ENCODE measurements at regions not wholly inside any gene's neighbourhood (a gene's known extent, or its start where the extent isn't known, plus 50 kb on each side); places are given as distances from the start of the nearest gene placed in this dataset.

- POLR2A ChIA-PET (ENCODE audit: partially characterized antibody), result no interaction called here
- H2BK20ac ChIP-seq (ENCODE audit: low read length), result no peak overlapping the region
Measured at GRCh38 chr3:56980243-56980642, 80.2 kb upstream of the SPATA12 start.

More at GRCh38 chr3:56980243-56980642, 80.2 kb upstream of the SPATA12 start:
- TF ChIP-seq CHD1 (IDR thresholded peaks at IDR 0.05; ENCODE audit: low read depth, low read length), result no peak
- TF ChIP-seq CREB1 (IDR thresholded peaks at IDR 0.05), result no peak
- TF ChIP-seq SP4 (IDR thresholded peaks at IDR 0.05; ENCODE audit: low read length), result no peak
- TF ChIP-seq ATF3 (IDR thresholded peaks at IDR 0.05; ENCODE audit: insufficient read depth, low read depth, low read length), result no peak
- TF ChIP-seq SP1 (IDR thresholded peaks at IDR 0.05; ENCODE audit: low read depth, low read length), result no peak
- TF ChIP-seq SUZ12 (IDR thresholded peaks at IDR 0.05; ENCODE audit: low read length), result no peak
- no peak for TF ChIP-seq EGR1 (IDR thresholded peaks at IDR 0.05; ENCODE audit: borderline replicate concordance, low read depth, low read length)
- TF ChIP-seq CEBPB (IDR thresholded peaks at IDR 0.05; ENCODE audit: low read depth, low read length), result no peak
- FAIRE-seq, result no peak
- Histone ChIP-seq H2BK120ac (replicated peaks; ENCODE audit: low read depth, low read length) (no peak overlapping the region), H3K18ac (ENCODE audit: extremely low read depth, low read length) (no peak overlapping the region), H3K4me3 (ENCODE audit: extremely low read depth in 1 of 4, insufficient read depth in 2 of 4, low read depth in 3 of 4, low read length in 4 of 4) (no peak overlapping the region), H2BK15ac (ENCODE audit: low read length) (no peak overlapping the region), H3K79me1 (ENCODE audit: low read depth, low read length) (no peaks in the 10 kb centered on the region), H3K4me1 (replicated peaks in 1 of 4; ENCODE audit: control insufficient read depth in 3 of 4, insufficient read depth in 4 of 4, low read length in 3 of 4) (no peaks in the 10 kb centered on the region), H2BK12ac (ENCODE audit: low read depth, low read length) (no peak overlapping the region), H3K23ac (ENCODE audit: insufficient read length) (no peak overlapping the region), H3K4me2 (ENCODE audit: insufficient read depth in 1 of 2, low read depth in 2 of 2, low read length in 2 of 2) (no peak overlapping the region), H4K91ac (replicated peaks; ENCODE audit: insufficient read length, low read length) (no peak overlapping the region), H3K36me3 (ENCODE audit: control insufficient read depth in 2 of 4, insufficient read depth in 4 of 4, low read length in 3 of 4) (no peaks in the 10 kb centered on the region), H3K79me2 (ENCODE audit: control insufficient read depth in 1 of 2, insufficient read depth in 2 of 2, low read length in 2 of 2) (no peaks in the 10 kb centered on the region), H3K27me3 (replicated peaks in 1 of 4; ENCODE audit: control insufficient read depth in 3 of 4, extremely low read depth in 1 of 4, insufficient read depth in 3 of 4, low read length in 3 of 4) (no peaks in the 10 kb centered on the region), H2AK5ac (ENCODE audit: low read depth, low read length) (no peak overlapping the region), H2AFZ (ENCODE audit: low read length) (no peak overlapping the region), H4K8ac (ENCODE audit: extremely low read depth, insufficient read depth, low read length) (no peak overlapping the region), H3K27ac (ENCODE audit: low read depth, low read length) (no peak overlapping the region), H4K5ac (ENCODE audit: insufficient read length, low read depth, low read length) (no peak overlapping the region), H3K23me2 (ENCODE audit: low read depth, low read length) (no peaks in the 10 kb centered on the region), H3K56ac (replicated peaks; ENCODE audit: insufficient read length, low read depth, low read length) (no peak overlapping the region), H3K14ac (ENCODE audit: insufficient read length) (no peak overlapping the region), H2BK5ac (ENCODE audit: low read depth, low read length) (no peak overlapping the region), H3K9ac (replicated peaks in 1 of 4; ENCODE audit: extremely low read depth in 1 of 4, low read depth in 3 of 4, low read length in 3 of 4) (no peak overlapping the region), H3K4ac (replicated peaks; ENCODE audit: insufficient read length, low read depth, low read length) (no peak overlapping the region), H4K20me1 (replicated peaks in 1 of 2; ENCODE audit: control insufficient read depth in 1 of 2, insufficient read depth in 2 of 2, low read length in 2 of 2) (no peaks in the 10 kb centered on the region), H3K9me3 (ENCODE audit: insufficient read depth in 2 of 2, low read depth in 1 of 2, low read length in 1 of 2) (no peaks in the 10 kb centered on the region)
- WGBS, 2 experiments (ENCODE audit: extremely low coverage in 1 of 2, insufficient coverage in 1 of 2, insufficient read length in 1 of 2, insufficient replicate concordance in 2 of 2, low coverage in 1 of 2, low lambda C conversion rate in 2 of 2, missing lambda C conversion rate in 1 of 2), result 78% methylated on average over 5 of the region's 5 CpGs; no CpG with 5 or more reads in 1 of the 2 experiments
- DNase-seq (ENCODE audit: low read depth in 1 of 2, low spot score in 2 of 2), result no peak
- CTCF ChIA-PET (ENCODE audit: partially characterized antibody), result interaction anchor here (3.3 to 5.3 kb wide), 2 partner anchors 9 to 278 kb away, joined by 20 to 34 read pairs; no protein-coding TSS in a partner anchor
